ENCODE measurements at regions not wholly inside any gene's neighbourhood (a gene's known extent, or its start where the extent isn't known, plus 50 kb on each side); places are given as distances from the start of the nearest gene placed in this dataset.
"Not testable (repeated sequence)": the region's sequence is repeated elsewhere in the genome, so short reads cannot be mapped to it uniquely, and the experiment has no call there.

DNA sequence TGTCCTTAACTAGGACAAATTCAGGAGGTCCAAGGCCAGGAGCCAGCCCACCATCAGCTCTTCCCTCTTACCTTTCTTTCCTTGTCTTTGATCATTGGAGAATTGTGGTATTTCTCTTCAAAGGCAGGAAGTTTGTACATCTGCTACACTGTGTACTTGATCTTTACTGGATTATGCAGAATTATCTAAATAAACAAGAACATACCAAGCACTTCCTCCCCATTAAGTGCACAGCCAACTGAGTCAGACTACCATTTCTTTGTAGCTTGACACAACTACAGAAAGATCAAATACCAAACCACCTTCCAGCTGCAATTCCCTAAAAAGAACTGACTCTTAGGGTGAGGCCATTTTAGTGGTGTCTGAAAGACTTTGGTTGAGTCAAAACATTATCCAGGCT, 195.1 kb downstream of the HDGFL1 start:
- Histone ChIP-seq H3K4me1 (replicated peaks in 1 of 2) (peaks cover 0 to 3% of the 10 kb centered on the region in 2 donors), H3K4me3 (no peak overlapping the region), H3K27ac (no peak overlapping the region)
- ATAC-seq (replicated peaks in 6 of 8), result no peak
- in situ Hi-C loops (cut with MboI; ENCODE audit: low pct_unique_long_range_greater_than_20kb in 2 of 9, low sequenced_read_pairs in 9 of 9, unreplicated experiment in 9 of 9), result no loop called here

DNA sequence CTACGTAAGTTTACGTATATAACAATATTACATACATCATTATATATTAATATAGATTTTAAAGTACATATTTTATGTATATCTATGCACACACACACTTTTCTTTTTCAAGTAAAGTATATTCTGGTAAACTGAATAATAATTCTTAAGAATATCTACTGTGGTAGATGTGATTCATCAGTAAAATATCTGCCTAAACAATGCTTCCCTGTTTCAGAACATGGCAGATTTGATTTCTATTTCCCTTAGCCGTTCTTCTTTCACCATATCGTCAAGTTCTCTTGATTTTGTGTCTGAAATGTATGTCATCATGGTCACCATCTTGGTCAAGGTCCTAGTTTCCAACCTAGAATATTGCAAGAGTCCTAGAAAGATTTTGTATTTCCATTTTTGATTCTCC, 195.6 kb downstream of the HDGFL1 start:
- in situ Hi-C loops (cut with MboI; ENCODE audit: low pct_unique_long_range_greater_than_20kb in 2 of 9, low sequenced_read_pairs in 9 of 9, unreplicated experiment in 9 of 9), result no loop called here
- ATAC-seq (replicated peaks in 6 of 8), result no peak
- Histone ChIP-seq H3K4me1 (replicated peaks in 1 of 2) (peaks cover 0 to 6% of the 10 kb centered on the region in 2 donors), H3K4me3 (no peak overlapping the region), H3K27ac (no peak overlapping the region)
- WGBS, 10 experiments, result 74 to 100% (median 88%) methylated on average over 2 to 4 of the region's 4 CpGs; no CpG with 5 or more reads in 1 of the 10 experiments

DNA sequence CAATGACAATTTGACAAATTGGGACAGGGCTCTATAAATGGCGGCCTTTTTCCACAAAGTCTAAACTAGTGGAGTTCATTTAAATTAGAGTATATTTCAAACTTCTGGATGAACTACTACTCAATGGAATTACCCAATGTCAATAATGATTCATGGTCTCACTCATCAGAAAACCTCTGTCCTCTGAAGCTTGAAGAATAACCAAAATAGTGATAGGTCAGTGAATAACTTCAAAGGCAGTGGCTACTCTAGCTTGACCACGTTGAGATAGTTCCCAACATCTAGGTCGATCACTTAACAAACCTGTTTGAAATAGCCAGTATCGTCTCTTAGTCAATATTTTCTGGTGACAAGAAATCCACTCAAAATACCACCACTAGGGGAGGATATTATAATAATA, 197.6 kb downstream of the HDGFL1 start:
- 54 to 96% (median 86%) methylated on average over 1 to 4 of the region's 4 CpGs for WGBS, 10 experiments

DNA sequence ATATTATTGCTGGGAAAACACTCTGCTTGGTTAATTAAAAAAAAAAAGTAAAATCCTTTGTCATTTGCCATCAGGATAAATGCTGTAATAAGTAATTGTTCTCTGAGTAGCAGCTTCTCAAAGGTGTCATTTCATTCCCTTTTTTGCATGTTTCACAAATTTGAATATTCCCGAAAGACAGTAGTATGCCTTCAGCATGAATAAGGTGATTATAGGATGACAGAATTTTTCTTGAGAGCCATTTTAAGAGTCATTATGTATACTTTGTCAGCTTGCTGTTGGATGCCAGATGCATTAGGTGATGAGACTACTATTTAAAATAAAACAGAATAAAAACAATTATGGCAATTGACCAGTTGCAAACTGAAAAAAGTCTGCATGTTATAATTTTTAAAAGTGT, 200.7 kb downstream of the HDGFL1 start:
- in situ Hi-C loops (cut with MboI; ENCODE audit: low pct_unique_long_range_greater_than_20kb in 2 of 9, low sequenced_read_pairs in 9 of 9, unreplicated experiment in 9 of 9), result no loop called here
- H3K4me3 ChIP-seq, result no peak overlapping the region
- ATAC-seq (replicated peaks in 6 of 8), result peak in 2 of 8 experiments; percentile 55 to 86
- H3K27ac ChIP-seq, result no peak overlapping the region
- peaks cover 0 to 13% of the 10 kb centered on the region in 2 donors for H3K4me1 ChIP-seq (replicated peaks in 1 of 2)
- WGBS, 10 experiments, result 0 to 100% (median 90%) methylated on average over 1 of the region's 1 CpG; no CpG with 5 or more reads in 1 of the 10 experiments

More for the DNA sequence above, 197.6 kb downstream of the HDGFL1 start:
- H3K27ac ChIP-seq, result no peak overlapping the region
- H3K4me3 ChIP-seq, result no peak overlapping the region
- in situ Hi-C loops (cut with MboI; ENCODE audit: low pct_unique_long_range_greater_than_20kb in 2 of 9, low sequenced_read_pairs in 9 of 9, unreplicated experiment in 9 of 9), result no loop called here
- peaks cover 0 to 11% of the 10 kb centered on the region in 2 donors for H3K4me1 ChIP-seq (replicated peaks in 1 of 2)
- no peak for ATAC-seq (replicated peaks in 6 of 8)

DNA sequence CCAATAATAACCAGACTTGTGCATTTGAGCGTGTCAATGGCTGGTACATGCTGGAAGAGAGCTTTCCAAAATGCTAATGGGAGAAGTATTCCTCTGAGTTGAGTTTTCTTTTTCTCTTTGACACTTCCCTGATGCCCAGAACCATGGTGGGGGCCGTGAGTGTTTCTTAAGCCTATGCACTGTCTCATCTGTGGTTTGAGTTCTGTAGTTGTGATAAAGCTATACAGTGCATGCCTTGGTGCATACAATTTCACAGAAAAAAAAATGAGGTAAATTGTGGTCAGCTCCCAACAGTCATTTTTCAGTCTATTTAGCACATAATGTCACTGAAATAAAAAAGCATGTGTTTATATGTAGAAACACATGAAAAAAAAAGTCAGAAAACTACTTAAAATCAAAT, 204.8 kb downstream of the HDGFL1 start:
- Histone ChIP-seq H3K27ac (no peak overlapping the region), H3K4me3 (no peak overlapping the region), H3K4me1 (replicated peaks in 1 of 2) (peaks cover 0 to 10% of the 10 kb centered on the region in 2 donors)
- no peak for ATAC-seq (replicated peaks in 6 of 8)
- in situ Hi-C loops (cut with MboI; ENCODE audit: low pct_unique_long_range_greater_than_20kb in 2 of 9, low sequenced_read_pairs in 9 of 9, unreplicated experiment in 9 of 9), result no loop called here
- WGBS, 10 experiments, result 0 to 100% (median 78%) methylated on average over 1 to 2 of the region's 2 CpGs

DNA sequence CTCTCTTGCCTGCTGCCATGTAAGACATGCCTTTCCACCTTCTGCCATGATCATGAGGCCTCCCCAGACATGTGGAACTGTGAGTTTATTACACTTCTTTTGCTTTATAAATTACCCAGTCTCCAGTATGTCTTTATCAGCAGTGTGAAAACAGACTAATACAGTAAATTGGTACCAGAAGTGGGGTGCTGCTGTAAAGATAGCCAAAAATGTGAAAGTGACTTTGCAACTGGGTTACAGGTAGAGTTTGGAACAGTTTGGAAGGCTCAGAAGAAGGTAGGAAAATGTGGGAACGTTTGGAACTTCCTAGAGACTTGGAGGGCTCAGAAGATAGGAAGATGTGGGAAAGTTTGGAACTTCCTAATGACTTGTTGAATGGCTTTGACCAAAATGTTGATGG, 209.1 kb downstream of the HDGFL1 start:
- H3K4me1 ChIP-seq (replicated peaks in 1 of 2); H3K27ac ChIP-seq; in situ Hi-C loops (cut with MboI; ENCODE audit: low pct_unique_long_range_greater_than_20kb in 2 of 9, low sequenced_read_pairs in 9 of 9, unreplicated experiment in 9 of 9); H3K4me3 ChIP-seq; ATAC-seq (replicated peaks in 6 of 8): not testable (repeated sequence)
- WGBS, 10 experiments, result 0 to 50% (median 20%) methylated on average over 1 of the region's 1 CpG; no CpG with 5 or more reads in 4 of the 10 experiments

DNA sequence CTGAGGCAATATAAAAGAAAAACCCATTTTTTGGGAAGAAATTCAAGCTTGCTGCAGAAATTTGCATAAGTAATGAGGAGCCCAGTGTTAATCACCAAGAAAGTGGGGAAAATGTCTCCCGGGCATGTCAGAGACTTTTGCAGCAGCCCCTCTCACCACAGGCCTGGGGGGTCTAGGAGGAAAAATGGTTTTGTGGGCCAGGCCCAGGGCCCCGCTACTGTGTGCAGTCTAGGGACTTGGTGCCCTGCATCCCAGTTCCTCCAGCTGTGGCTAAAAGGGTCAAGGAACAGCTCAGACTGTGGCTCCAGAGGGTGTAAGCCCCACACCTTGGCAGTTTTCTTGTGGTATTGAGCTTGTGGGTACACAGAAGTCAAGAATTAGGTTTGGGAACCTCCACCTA, 209.7 kb downstream of the HDGFL1 start:
- peaks cover 2 to 7% of the 10 kb centered on the region in 2 donors for H3K4me1 ChIP-seq (replicated peaks in 1 of 2)
- ATAC-seq (replicated peaks in 6 of 8), result no peak
- no peak overlapping the region for H3K27ac ChIP-seq
- 20 to 100% (median 98%) methylated on average over 1 to 2 of the region's 2 CpGs; no CpG with 5 or more reads in 4 of the 10 experiments for WGBS, 10 experiments
- H3K4me3 ChIP-seq, result no peak overlapping the region
- in situ Hi-C loops (cut with MboI; ENCODE audit: low pct_unique_long_range_greater_than_20kb in 2 of 9, low sequenced_read_pairs in 9 of 9, unreplicated experiment in 9 of 9), result no loop called here

DNA sequence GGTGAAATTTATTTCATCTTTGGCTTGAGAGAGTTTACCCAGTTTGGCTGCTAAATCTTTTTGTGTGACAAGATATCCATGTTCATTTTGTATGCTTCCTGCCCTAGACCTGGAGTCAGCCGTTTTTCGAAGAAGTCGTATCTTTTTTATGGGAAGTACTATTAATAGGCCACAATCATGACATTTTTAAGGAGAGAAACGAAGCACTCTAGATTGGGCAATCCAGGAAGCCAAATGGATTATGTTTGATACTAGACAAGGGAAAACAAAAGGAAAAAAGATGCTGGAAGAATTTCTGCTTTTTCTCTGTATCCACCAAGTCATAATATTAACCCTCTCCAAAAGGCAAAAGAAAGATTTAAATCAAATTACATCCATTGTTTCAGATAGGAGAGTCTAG, 214.6 kb downstream of the HDGFL1 start:
- no peak for ATAC-seq (replicated peaks in 6 of 8)
- WGBS, 10 experiments, result 38 to 100% (median 76%) methylated on average over 1 to 4 of the region's 4 CpGs; no CpG with 5 or more reads in 1 of the 10 experiments
- in situ Hi-C loops (cut with MboI; ENCODE audit: low pct_unique_long_range_greater_than_20kb in 2 of 9, low sequenced_read_pairs in 9 of 9, unreplicated experiment in 9 of 9), result no loop called here
- H3K4me1 ChIP-seq (replicated peaks in 1 of 2), result peaks cover 27 to 47% of the 10 kb centered on the region in 2 donors
- no peak overlapping the region for H3K4me3 ChIP-seq
- H3K27ac ChIP-seq, result peak overlapping the region; percentile 74 to 75

DNA sequence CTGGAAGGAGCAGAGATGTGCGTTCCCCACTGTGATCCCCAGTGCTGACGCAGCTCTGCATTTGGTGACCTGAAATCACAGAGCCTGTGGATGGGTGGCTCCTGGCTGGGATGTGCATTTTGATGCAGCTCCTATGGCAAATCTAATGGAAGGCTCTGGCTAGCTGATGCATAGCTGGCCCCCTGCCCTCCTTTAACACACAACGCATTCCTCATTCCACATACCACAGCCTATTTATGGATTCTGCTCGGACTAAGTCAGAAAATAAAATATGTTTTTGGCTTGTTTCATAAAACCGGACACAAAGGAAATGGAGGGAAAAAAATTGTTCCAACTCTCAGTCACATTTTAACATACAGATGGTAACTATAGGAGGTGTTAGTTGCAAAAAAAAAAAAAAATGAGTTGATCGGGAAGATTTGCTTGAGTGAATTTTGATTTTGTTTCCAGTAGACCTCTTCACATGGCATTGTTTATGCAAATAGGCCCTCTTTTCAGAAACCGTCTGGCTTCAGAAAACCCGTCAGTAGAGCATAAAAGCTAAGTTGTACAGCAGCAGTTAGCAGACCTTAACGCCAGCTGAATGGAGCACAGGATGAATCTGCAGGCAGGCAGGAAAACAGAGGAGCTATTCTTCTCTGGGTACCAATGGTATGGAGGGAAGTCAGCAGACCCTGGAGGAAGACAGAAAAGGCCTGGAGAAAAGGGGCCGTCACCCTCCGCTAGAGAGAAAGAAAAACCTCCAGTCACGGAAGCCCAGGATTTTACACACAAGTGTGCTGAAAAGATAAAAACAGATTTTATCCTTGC, 215.4 kb downstream of the HDGFL1 start:
- in situ Hi-C loops (cut with MboI; ENCODE audit: low pct_unique_long_range_greater_than_20kb in 2 of 9, low sequenced_read_pairs in 9 of 9, unreplicated experiment in 9 of 9), result no loop called here
- peaks cover 27 to 47% of the 10 kb centered on the region in 2 donors for H3K4me1 ChIP-seq (replicated peaks in 1 of 2)
- ATAC-seq (replicated peaks in 6 of 8), result peak in 6 of 8 experiments; percentile 91 to 98 (median 96)
- peak overlapping the region in 3 of 5 donors; percentile 7 to 13 (median 9) for H3K4me3 ChIP-seq
- WGBS, 10 experiments, result 0 to 56% (median 16%) methylated on average over 3 to 12 of the region's 12 CpGs; no CpG with 5 or more reads in 1 of the 10 experiments
- H3K27ac ChIP-seq, result peak overlapping the region; percentile 74 to 75

DNA sequence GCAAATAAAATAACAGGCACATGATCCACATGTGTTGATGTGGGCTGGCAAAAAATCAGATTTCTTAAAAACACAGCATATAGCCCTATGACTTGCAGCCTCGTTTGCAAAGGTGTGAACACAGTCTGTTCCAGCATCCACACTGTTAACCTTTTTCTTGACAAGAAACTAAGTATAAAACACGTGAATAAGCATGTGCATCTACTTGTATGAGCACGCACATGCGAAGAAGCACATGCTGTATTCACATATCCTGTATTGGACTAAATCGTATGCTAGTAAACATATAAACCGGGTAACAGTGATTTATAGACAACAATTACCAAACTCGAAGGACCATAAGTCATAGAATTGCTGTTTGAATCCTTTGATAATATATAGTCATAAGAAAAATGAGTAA, 218.7 kb downstream of the HDGFL1 start:
- ATAC-seq (replicated peaks in 6 of 8), result no peak
- Histone ChIP-seq H3K4me1 (replicated peaks in 1 of 2) (peaks cover 27 to 47% of the 10 kb centered on the region in 2 donors), H3K4me3 (no peak overlapping the region), H3K27ac (no peak overlapping the region)
- in situ Hi-C loops (cut with MboI; ENCODE audit: low pct_unique_long_range_greater_than_20kb in 2 of 9, low sequenced_read_pairs in 9 of 9, unreplicated experiment in 9 of 9), result no loop called here
- 44 to 100% (median 86%) methylated on average over 1 to 7 of the region's 7 CpGs for WGBS, 10 experiments

DNA sequence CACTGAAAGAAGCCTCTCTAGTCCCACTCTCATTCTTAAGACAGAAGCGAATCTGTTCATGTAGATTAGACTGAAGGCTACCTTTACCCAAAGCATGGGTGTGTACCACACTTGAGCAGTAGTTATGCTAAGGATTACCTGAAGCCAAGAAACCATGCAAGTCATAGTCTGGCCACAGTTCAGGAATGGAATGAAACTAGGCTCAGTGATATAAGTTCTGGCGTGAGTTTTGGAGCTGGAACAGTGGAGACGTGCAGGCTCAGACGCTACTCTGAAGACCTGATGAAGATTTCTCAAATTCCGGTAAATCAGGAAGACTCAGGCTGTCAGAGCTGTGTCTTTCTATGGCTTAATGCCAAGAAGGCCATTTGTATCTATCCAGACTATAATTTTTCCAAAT, 219.9 kb downstream of the HDGFL1 start:
- H3K4me3 ChIP-seq, result no peak overlapping the region
- no peak for ATAC-seq (replicated peaks in 6 of 8)
- peaks cover 22 to 39% of the 10 kb centered on the region in 2 donors for H3K4me1 ChIP-seq (replicated peaks in 1 of 2)
- 10 to 100% (median 90%) methylated on average over 2 to 3 of the region's 5 CpGs; no CpG with 5 or more reads in 3 of the 10 experiments for WGBS, 10 experiments
- in situ Hi-C loops (cut with MboI; ENCODE audit: low pct_unique_long_range_greater_than_20kb in 2 of 9, low sequenced_read_pairs in 9 of 9, unreplicated experiment in 9 of 9), result no loop called here
- H3K27ac ChIP-seq, result no peak overlapping the region

DNA sequence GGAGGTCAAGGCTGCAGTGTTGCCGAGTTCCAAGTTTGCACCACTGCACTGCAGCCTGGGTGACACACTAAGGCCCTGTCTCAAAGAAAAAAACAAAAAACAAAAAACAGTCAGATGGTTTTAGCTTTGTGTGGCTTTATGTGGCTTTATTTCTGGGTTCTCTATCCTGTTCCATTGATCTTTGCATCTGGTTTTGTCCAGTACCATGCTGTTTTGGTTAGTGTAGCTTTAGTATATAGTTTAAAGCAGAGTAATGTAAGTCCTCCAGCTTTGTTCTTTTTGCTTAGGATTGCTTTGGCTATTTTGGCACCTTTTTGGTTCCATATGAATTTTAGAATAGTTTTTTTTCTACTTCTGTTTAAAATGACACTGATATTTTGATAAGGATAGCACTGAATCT, 225.5 kb downstream of the HDGFL1 start:
- in situ Hi-C loops (cut with MboI; ENCODE audit: low pct_unique_long_range_greater_than_20kb in 2 of 9, low sequenced_read_pairs in 9 of 9, unreplicated experiment in 9 of 9), result no loop called here

DNA sequence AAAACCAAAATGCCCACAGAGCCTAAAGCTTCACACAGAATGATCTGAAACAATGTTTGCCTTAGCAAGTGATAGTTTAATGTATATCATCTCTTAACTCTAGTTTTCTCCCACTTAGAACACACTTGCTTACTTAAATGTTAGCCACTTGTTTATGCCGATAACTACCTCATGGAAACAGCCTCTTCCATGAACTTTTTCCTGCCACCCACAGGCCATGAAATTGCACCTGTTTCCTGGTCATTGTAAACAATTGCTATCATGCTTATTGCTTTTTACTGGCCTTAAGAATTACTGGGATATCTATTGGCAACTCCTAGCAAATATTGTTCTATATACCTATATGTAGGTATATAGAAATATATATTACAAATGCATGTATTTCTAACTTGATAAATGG, 231.1 kb downstream of the HDGFL1 start:
- WGBS, 10 experiments, result 40 to 100% (median 90%) methylated on average over 1 of the region's 1 CpG; no CpG with 5 or more reads in 5 of the 10 experiments
- Histone ChIP-seq H3K4me1 (replicated peaks in 1 of 2) (no peaks in the 10 kb centered on the region), H3K27ac (no peak overlapping the region), H3K4me3 (no peak overlapping the region)
- no peak for ATAC-seq (replicated peaks in 6 of 8)
- in situ Hi-C loops (cut with MboI; ENCODE audit: low pct_unique_long_range_greater_than_20kb in 2 of 9, low sequenced_read_pairs in 9 of 9, unreplicated experiment in 9 of 9), result no loop called here

More for the DNA sequence above, 225.5 kb downstream of the HDGFL1 start:
- H3K4me1 ChIP-seq (replicated peaks in 1 of 2), result no peaks in the 10 kb centered on the region
- H3K4me3 ChIP-seq, result no peak overlapping the region
- WGBS, 10 experiments, result 29 to 100% (median 86%) methylated on average over 1 of the region's 1 CpG; no CpG with 5 or more reads in 5 of the 10 experiments
- ATAC-seq (replicated peaks in 6 of 8), result no peak
- no peak overlapping the region for H3K27ac ChIP-seq

DNA sequence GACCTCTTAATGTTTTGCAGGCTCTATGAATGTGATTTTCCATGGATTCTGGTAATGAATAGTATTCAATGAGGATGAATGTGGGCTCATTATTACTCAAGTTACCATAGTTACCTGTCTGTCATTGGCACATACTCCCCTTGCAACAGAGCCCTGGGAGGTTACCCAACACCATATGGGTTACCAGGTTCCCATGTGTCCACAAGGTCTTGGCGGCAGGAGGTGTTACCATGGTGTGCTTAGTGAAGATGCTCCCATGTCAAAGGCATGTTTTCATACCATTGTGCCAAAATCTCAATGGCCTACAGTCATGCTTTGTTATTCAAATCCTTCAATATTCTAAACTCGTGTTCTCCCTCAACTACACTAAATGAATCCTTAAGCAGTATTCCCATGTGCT, 232.5 kb downstream of the HDGFL1 start:
- WGBS, 10 experiments, result 0 to 50% (median 38%) methylated on average over 1 to 2 of the region's 2 CpGs; no CpG with 5 or more reads in 1 of the 10 experiments

More for the DNA sequence above, 232.5 kb downstream of the HDGFL1 start:
- in situ Hi-C loops (cut with MboI; ENCODE audit: low pct_unique_long_range_greater_than_20kb in 2 of 9, low sequenced_read_pairs in 9 of 9, unreplicated experiment in 9 of 9), result no loop called here
- ATAC-seq (replicated peaks in 6 of 8), result peak in 5 of 8 experiments; percentile 49 to 99 (median 83)
- Histone ChIP-seq H3K4me1 (replicated peaks in 1 of 2) (no peaks in the 10 kb centered on the region), H3K27ac (no peak overlapping the region), H3K4me3 (no peak overlapping the region)

Measured in motor neuron (in vitro differentiated cells).